Stomach (tissue), 8 donors: ENCODE measurements at regions not wholly inside any gene's neighbourhood (a gene's known extent, or its start where the extent isn't known, plus 50 kb on each side); places are given as distances from the start of the nearest gene placed in this dataset.
A peak's percentile ranks its signal among the peaks of the same experiment; 100 is the strongest.

Source experiments
- DNase-seq, 2 donors: peaks; one replicate each; pipeline versions ENCODE4 v3.0.0 to v3.0.0-alpha.2; 2013 to 2019
- H3K27ac ChIP-seq, 5 donors: fragments of 200-600 bp in 4 of 5; sonication (generic) in 4 of 5; one replicate each; pipeline ENCODE4 v1.5.1; 2013 to 2019; ENCODE audit warnings: mild to moderate bottlenecking in 1 of 5, moderate library complexity in 1 of 5
- H3K27me3 ChIP-seq, 3 donors: fragments of 200-600 bp; sonication (generic); one replicate each; pipeline ENCODE4 v1.5.1; 2017 to 2019; ENCODE audit warnings: mixed run types in 1 of 3
- H3K36me3 ChIP-seq, 4 donors: fragments of 200-600 bp; sonication (generic); 1 replicate in 3 of 4; 2 replicates in 1 of 4; pipeline ENCODE4 v1.5.1; 2016 to 2019
- H3K4me1 ChIP-seq, 4 donors: fragments of 200-600 bp; sonication (generic); one replicate each; pipeline ENCODE4 v1.5.1; 2016 to 2019
- H3K4me3 ChIP-seq, 4 donors: fragments of 200-600 bp; sonication (generic) in 3 of 4; one replicate each; pipeline ENCODE4 v1.5.1; 2016 to 2019; ENCODE audit warnings: mild to moderate bottlenecking in 1 of 4
- H3K9me3 ChIP-seq, 4 donors: fragments of 200-600 bp; sonication (generic); one replicate each; pipeline ENCODE4 v1.5.1; 2016 to 2019
- EP300 ChIP-seq: sonication (generic); formaldehyde crosslinking; IDR thresholded peaks from one replicate; pipeline ENCODE4 v1.6.1; 2017; ENCODE audit warnings: antibody characterized with exemption
- POLR2A ChIP-seq, 4 donors: fragments of 450-650 bp; IDR thresholded peaks; one replicate each; pipeline ENCODE4 v1.6.1; 2016; ENCODE audit warnings: antibody characterized with exemption in 4 of 4, control low read depth in 2 of 4, mild to moderate bottlenecking in 1 of 4, moderate library complexity in 1 of 4
- POLR2AphosphoS5 ChIP-seq, 3 donors: sonication (generic); formaldehyde crosslinking; IDR thresholded peaks; one replicate each; pipeline ENCODE4 v1.6.1; 2016; ENCODE audit warnings: antibody characterized with exemption in 3 of 3
- WGBS, 5 donors: extraction: QIAGEN DNeasy Blood & Tissue Kit in 3 of 5; methylation state at CpG; one replicate each; pipeline versions ENCODE4 v1.1.5 to v1.1.7; 2013 to 2018; 5-methylcytosine and 5-hydroxymethylcytosine counted together
- intact Hi-C: fragments of 100-400 bp; cut with DNase I; formaldehyde crosslinking; loops from one replicate; pipeline ENCODE4 v1.15.1; 2023; ENCODE audit warnings: low total_unique reads
- TF ChIP-seq, protein P1 (sequence below), 7 experiments: fragments of 450-650 bp in 4 of 7; fragments of 200-600 bp in 3 of 7; sonication (generic) in 3 of 7; IDR thresholded peaks; one replicate each; pipeline ENCODE4 v1.5.1; 2016 to 2019; ENCODE audit warnings: antibody characterized with exemption in 7 of 7, control low read depth in 2 of 7, mild to moderate bottlenecking in 1 of 7
- donor health status: healthy with polysubstance abuse.
- donor health status: Bipolar disorder and iron deficiency.
- donor health status: healthy.

DNA sequence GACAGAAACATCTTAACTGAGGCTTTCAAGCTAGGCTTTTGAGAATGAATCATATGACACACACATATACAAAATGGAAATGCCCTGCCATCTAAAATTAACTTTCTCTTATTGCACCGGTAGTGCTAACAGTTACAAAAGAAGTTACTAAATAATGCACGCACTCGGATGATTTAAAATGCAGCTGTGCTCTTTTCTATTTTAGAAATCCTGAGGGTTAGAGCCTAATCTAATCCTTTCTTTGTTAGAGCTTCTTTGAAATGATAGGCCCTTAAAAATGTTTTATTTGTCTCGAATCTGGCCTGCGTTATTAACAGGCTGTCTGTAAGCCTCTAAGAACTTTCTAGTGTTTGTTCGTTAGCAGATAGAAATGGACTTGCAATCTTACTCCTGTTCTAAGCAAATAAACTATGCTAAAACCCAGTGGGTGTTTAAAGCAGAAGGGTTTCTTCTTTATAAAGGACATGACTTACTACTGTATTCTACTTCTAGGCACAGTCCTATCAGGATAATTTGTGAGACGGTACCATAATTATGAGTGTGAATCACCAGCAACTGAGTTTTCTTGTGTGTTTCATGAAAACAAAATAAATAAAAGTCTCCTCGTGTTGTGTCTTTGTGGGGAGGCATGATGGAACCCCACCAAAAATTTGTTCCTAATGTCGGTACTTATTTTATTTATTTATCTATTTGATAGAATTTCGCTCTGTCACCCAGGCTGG, 69.2 kb upstream of the MYO10 start:
- 44 to 61% (median 54%) methylated on average over 10 of the region's 10 CpGs for WGBS, 5 donors
- no peak for DNase-seq
- intact Hi-C loops: no loop called here

GRCh38 chr5:17012289-17012688, 76.2 kb upstream of the MYO10 start:
- no peaks in the 10 kb centered on the region for H3K4me1 ChIP-seq
- TF ChIP-seq, protein P1, sequence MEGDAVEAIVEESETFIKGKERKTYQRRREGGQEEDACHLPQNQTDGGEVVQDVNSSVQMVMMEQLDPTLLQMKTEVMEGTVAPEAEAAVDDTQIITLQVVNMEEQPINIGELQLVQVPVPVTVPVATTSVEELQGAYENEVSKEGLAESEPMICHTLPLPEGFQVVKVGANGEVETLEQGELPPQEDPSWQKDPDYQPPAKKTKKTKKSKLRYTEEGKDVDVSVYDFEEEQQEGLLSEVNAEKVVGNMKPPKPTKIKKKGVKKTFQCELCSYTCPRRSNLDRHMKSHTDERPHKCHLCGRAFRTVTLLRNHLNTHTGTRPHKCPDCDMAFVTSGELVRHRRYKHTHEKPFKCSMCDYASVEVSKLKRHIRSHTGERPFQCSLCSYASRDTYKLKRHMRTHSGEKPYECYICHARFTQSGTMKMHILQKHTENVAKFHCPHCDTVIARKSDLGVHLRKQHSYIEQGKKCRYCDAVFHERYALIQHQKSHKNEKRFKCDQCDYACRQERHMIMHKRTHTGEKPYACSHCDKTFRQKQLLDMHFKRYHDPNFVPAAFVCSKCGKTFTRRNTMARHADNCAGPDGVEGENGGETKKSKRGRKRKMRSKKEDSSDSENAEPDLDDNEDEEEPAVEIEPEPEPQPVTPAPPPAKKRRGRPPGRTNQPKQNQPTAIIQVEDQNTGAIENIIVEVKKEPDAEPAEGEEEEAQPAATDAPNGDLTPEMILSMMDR (IDR thresholded peaks at IDR 0.05): no peak
- no peak for TF ChIP-seq POLR2A (IDR thresholded peaks at IDR 0.05)
- no peak overlapping the region for H3K27ac ChIP-seq
- 81 to 88% (median 85%) methylated on average over 3 of the region's 3 CpGs for WGBS, 5 donors
- H3K9me3 ChIP-seq: no peaks in the 10 kb centered on the region
- intact Hi-C loops: no loop called here
- H3K4me3 ChIP-seq: no peak overlapping the region
- no peak for DNase-seq
- H3K36me3 ChIP-seq: no peaks in the 10 kb centered on the region
- H3K27me3 ChIP-seq: no peaks in the 10 kb centered on the region

More for the DNA sequence above, 69.2 kb upstream of the MYO10 start:
- Histone ChIP-seq H3K4me1 (peaks cover 0 to 7% (median 0%) of the 10 kb centered on the region in 4 donors), H3K36me3 (no peaks in the 10 kb centered on the region), H3K27me3 (no peaks in the 10 kb centered on the region), H3K9me3 (no peaks in the 10 kb centered on the region), H3K27ac (peak overlapping the region in 2 of 5 donors; percentile 14 to 56), H3K4me3 (no peak overlapping the region)
- no peak for TF ChIP-seq POLR2A (IDR thresholded peaks at IDR 0.05)
- no peak for TF ChIP-seq EP300
- no peak for TF ChIP-seq POLR2AphosphoS5 (IDR thresholded peaks at IDR 0.05)
- TF ChIP-seq, protein P1 (IDR thresholded peaks at IDR 0.05): no peak

DNA sequence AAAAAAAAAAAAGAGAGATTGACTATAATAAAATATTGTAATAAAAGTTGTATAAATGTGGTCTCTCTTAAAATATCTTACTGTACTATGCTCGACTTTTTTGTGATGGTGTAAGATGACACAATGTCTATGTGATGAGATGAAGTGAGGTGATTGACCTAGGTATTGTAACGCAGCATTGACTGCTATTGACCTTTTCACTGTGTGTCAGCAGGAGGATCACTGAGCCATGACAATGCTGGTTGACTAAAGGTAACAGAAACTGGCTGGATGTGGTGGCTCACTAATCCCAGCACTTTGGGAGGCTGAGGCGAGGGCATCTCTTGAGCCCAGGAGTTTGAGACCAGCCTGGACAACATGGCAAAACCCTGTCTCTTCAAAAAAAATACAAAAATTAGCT, 78.6 kb upstream of the MYO10 start:
- no peak for DNase-seq
- Histone ChIP-seq H3K36me3 (no peaks in the 10 kb centered on the region), H3K9me3 (no peaks in the 10 kb centered on the region), H3K27ac (no peak overlapping the region), H3K4me3 (no peak overlapping the region), H3K4me1 (no peaks in the 10 kb centered on the region), H3K27me3 (no peaks in the 10 kb centered on the region)
- 92 to 96% (median 94%) methylated on average over 3 of the region's 3 CpGs for WGBS, 5 donors
- TF ChIP-seq EP300: no peak
- no peak for TF ChIP-seq POLR2A (IDR thresholded peaks at IDR 0.05)
- TF ChIP-seq, protein P1 (IDR thresholded peaks at IDR 0.05): no peak
- no peak for TF ChIP-seq POLR2AphosphoS5 (IDR thresholded peaks at IDR 0.05)
- intact Hi-C loops: no loop called here

DNA sequence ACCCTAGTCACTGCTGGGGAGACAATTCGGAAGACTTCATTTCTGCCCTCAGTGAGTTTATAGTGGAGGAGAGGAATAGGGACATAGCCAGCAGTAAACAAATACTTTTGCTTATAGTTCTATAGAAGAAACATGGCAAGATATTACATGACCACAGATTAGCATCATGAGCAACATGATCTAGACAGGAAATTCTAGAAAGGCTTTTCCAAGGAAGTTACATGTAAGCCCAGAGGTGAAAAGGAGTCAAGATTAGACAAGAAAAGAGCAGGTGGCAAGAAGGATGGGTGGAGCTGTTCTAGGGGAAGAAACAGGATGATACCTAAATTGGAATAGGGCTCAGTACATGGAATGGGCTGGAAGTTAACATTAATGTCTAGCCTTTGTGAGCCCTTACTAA, 82.8 kb upstream of the MYO10 start:
- Histone ChIP-seq H3K9me3 (no peaks in the 10 kb centered on the region), H3K27ac (no peak overlapping the region), H3K4me3 (no peak overlapping the region), H3K36me3 (no peaks in the 10 kb centered on the region), H3K27me3 (no peaks in the 10 kb centered on the region), H3K4me1 (peaks cover 0 to 16% (median 5%) of the 10 kb centered on the region in 4 donors)
- no peak for DNase-seq
- no peak for TF ChIP-seq POLR2AphosphoS5 (IDR thresholded peaks at IDR 0.05)
- TF ChIP-seq EP300: no peak
- TF ChIP-seq POLR2A (IDR thresholded peaks at IDR 0.05): no peak
- TF ChIP-seq, protein P1 (IDR thresholded peaks at IDR 0.05): no peak
- intact Hi-C loops: no loop called here
- WGBS, 5 donors: 87 to 95% (median 94%) methylated on average over 1 of the region's 1 CpG
